ENCODE measurements at regions not wholly inside any gene's neighbourhood (a gene's known extent, or its start where the extent isn't known, plus 50 kb on each side); places are given as distances from the start of the nearest gene placed in this dataset.

DNA sequence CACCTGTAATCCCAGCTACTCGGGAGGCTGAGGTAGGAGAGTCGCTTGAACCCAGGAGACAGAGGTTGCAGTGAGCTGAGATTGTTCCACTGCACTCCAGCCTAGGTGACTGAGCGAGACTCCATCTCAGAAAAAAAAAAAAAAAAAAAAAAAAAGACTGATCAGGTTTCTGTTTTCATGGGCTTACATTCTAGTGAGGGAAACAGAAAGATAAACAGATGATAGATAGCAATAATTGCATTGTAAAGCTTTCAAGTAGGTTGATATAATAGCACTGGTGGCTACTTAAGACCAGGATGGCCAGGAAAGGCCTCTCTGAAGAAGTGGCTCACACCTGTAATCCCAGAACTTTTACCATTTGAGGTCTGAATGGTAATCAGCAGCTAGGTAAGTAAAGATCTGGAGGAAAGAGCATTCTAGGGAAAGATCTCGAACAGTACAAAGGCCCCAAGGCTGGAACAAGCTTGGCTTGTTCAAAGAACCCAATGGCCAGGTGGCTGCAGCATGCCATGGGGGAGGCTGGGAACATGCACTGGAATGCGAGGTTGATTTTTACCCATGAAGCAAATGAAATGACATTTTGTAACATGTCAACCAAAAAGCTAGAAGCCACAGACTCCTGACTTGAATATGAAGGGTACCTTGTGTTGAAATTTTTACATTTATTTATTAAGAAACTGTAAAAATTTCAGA is 108.3 kb upstream of the DHX40 start (continued):
- TF ChIP-seq ETS1 (IDR thresholded peaks at IDR 0.05): no peak
- TF ChIP-seq REST (IDR thresholded peaks at IDR 0.05; ENCODE audit: unreplicated experiment): no peak
- no peak for TF ChIP-seq JUNB (IDR thresholded peaks at IDR 0.05; ENCODE audit: unreplicated experiment)
- no peak for TF ChIP-seq EZH2phosphoT487 (IDR thresholded peaks at IDR 0.05; ENCODE audit: unreplicated experiment)

GRCh38 chr17:59462385-59462784 is 103.0 kb upstream of the DHX40 start:
- H3K4me3 Mint-ChIP-seq: no peak overlapping the region
- ATAC-seq (no peak), DNase-seq (ENCODE audit: low spot score) (no peak)
- H3K36me3 Mint-ChIP-seq (ENCODE audit: low read depth): no peaks in the 10 kb centered on the region
- Histone ChIP-seq H3K27ac (ENCODE audit: low read depth) (no peak overlapping the region), H3K4me3 (no peak overlapping the region), H2AFZ (no peak overlapping the region), H4K20me1 (replicated peaks; ENCODE audit: insufficient read depth) (no peaks in the 10 kb centered on the region), H3K27me3 (ENCODE audit: insufficient read depth) (no peaks in the 10 kb centered on the region), H3K4me1 (ENCODE audit: insufficient read depth) (no peaks in the 10 kb centered on the region), H3K4me2 (no peak overlapping the region), H3K36me3 (ENCODE audit: insufficient read depth) (no peaks in the 10 kb centered on the region), H3F3A (replicated peaks; ENCODE audit: low read depth) (no peaks in the 10 kb centered on the region), H3K79me2 (replicated peaks; ENCODE audit: insufficient read depth) (no peaks in the 10 kb centered on the region), H3K9me2 (ENCODE audit: insufficient read depth) (no peaks in the 10 kb centered on the region)
- TF ChIP-seq ZNF331 (CRISPR knock-in tag; IDR thresholded peaks at IDR 0.05; ENCODE audit: low read depth) (no peak), CTCF (conservative IDR thresholded peaks at IDR 0.05; ENCODE audit: low read depth in 2 of 2) (no peak)
- no peaks in the 10 kb centered on the region for H3K4me1 Mint-ChIP-seq
- H3K27ac Mint-ChIP-seq: no peak overlapping the region
- H3K9me3 Mint-ChIP-seq: no peaks in the 10 kb centered on the region
- H3K27me3 Mint-ChIP-seq (ENCODE audit: insufficient read depth, low read depth, poor library complexity): no peaks in the 10 kb centered on the region

DNA sequence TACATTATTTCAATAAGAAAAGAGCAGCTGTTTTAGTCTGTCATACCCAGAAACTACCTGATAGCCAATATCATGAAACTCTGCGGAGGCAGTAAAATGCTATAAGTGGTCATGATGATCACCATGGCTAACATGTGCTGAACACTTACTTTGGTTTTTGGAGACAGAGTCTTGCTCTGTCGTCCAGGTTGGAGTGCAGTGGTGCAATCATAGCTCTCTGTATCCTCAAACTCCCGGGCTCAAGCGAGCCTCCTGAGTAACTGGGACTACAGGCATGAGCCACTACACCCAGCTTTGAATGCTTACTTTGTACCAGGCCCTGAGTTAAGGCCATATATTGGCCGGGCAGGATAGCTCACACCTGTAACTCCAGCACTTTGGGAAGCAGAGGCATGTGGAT is 101.2 kb upstream of the DHX40 start:
- no peak overlapping the region for H3K27ac ChIP-seq (ENCODE audit: low read depth)
- Mint-ChIP-seq H3K36me3 (ENCODE audit: low read depth) (no peaks in the 10 kb centered on the region), H3K27ac (no peak overlapping the region), H3K9me3 (no peaks in the 10 kb centered on the region), H3K4me3 (no peak overlapping the region), H3K4me1 (no peaks in the 10 kb centered on the region), H3K27me3 (ENCODE audit: insufficient read depth, low read depth, poor library complexity) (no peaks in the 10 kb centered on the region)
- H3F3A ChIP-seq (replicated peaks; ENCODE audit: low read depth): no peaks in the 10 kb centered on the region
- no peak for DNase-seq (ENCODE audit: low spot score)
- H2AFZ ChIP-seq: 0 out of 2 replicates have a peak overlapping the region, but pooled peaks have one; percentile 32
- no peak overlapping the region for H3K4me3 ChIP-seq
- ATAC-seq: no peak
- no peak overlapping the region for H3K4me2 ChIP-seq
- no peaks in the 10 kb centered on the region for H3K4me1 ChIP-seq (ENCODE audit: insufficient read depth)
- H4K20me1 ChIP-seq (replicated peaks; ENCODE audit: insufficient read depth): no peaks in the 10 kb centered on the region
- no peaks in the 10 kb centered on the region for H3K79me2 ChIP-seq (replicated peaks; ENCODE audit: insufficient read depth)
- H3K9me2 ChIP-seq (ENCODE audit: insufficient read depth): no peaks in the 10 kb centered on the region
- H3K36me3 ChIP-seq (ENCODE audit: insufficient read depth): no peaks in the 10 kb centered on the region
- no peaks in the 10 kb centered on the region for H3K27me3 ChIP-seq (ENCODE audit: insufficient read depth)
- TF ChIP-seq ETS1 (IDR thresholded peaks at IDR 0.05) (no peak), ZNF114 (CRISPR knock-in tag; IDR thresholded peaks at IDR 0.05) (no peak), REST (IDR thresholded peaks at IDR 0.05; ENCODE audit: unreplicated experiment) (no peak), CREB1 (CRISPR knock-in tag; IDR thresholded peaks at IDR 0.05; ENCODE audit: low read depth) (no peak), ZNF331 (CRISPR knock-in tag; IDR thresholded peaks at IDR 0.05; ENCODE audit: low read depth) (no peak)
